Spleen (tissue), 11 donors: ENCODE measurements at regions not wholly inside any gene's neighbourhood (a gene's known extent, or its start where the extent isn't known, plus 50 kb on each side); places are given as distances from the start of the nearest gene placed in this dataset.

ENCODE experiments used
- DNase-seq: peaks from one replicate; pipeline ENCODE4 v3.0.0-alpha.2; 2020
- H3K27ac ChIP-seq, 8 donors: fragments of 200-600 bp; sonication (generic) in 7 of 8; 1 replicate in 4 of 8; 2 replicates in 4 of 8; pipeline versions ENCODE4 v1.5.0 to v1.8.0; 2016 to 2021; ENCODE audit warnings: inconsistent platforms in 4 of 8, mild to moderate bottlenecking in 4 of 8, moderate library complexity in 1 of 8
- H3K27me3 ChIP-seq, 7 donors: fragments of 200-600 bp; sonication (generic) in 6 of 7; replicated peaks in 1 of 7; 1 replicate in 4 of 7; 2 replicates in 3 of 7; pipeline versions ENCODE4 v1.5.0 to v1.8.0; 2016 to 2021; ENCODE audit warnings: inconsistent platforms in 3 of 7, mild to moderate bottlenecking in 1 of 7
- H3K36me3 ChIP-seq, 6 donors: fragments of 200-600 bp; sonication (generic) in 5 of 6; 1 replicate in 4 of 6; 2 replicates in 2 of 6; pipeline versions ENCODE4 v1.5.0 to v1.8.0; 2016 to 2021; ENCODE audit warnings: inconsistent platforms in 2 of 6
- H3K4me1 ChIP-seq, 6 donors: fragments of 200-600 bp; sonication (generic) in 5 of 6; 1 replicate in 3 of 6; 2 replicates in 3 of 6; pipeline versions ENCODE4 v1.5.0 to v1.8.0; 2016 to 2021; ENCODE audit warnings: inconsistent platforms in 3 of 6
- H3K4me3 ChIP-seq, 8 donors: fragments of 200-600 bp; sonication (generic) in 7 of 8; 1 replicate in 4 of 8; 2 replicates in 4 of 8; pipeline versions ENCODE4 v1.5.0 to v1.8.0; 2016 to 2021; ENCODE audit warnings: inconsistent platforms in 4 of 8, mild to moderate bottlenecking in 4 of 8, moderate library complexity in 2 of 8
- H3K9me3 ChIP-seq, 8 donors: fragments of 200-600 bp; sonication (generic) in 7 of 8; 1 replicate in 4 of 8; 2 replicates in 4 of 8; pipeline versions ENCODE4 v1.5.0 to v1.8.0; 2016 to 2021; ENCODE audit warnings: inconsistent platforms in 4 of 8
- POLR2A ChIP-seq, 3 donors: fragments of 450-650 bp; IDR thresholded peaks; one replicate each; pipeline ENCODE4 v1.5.1; 2017; ENCODE audit warnings: antibody characterized with exemption in 3 of 3, mild to moderate bottlenecking in 1 of 3
- POLR2AphosphoS5 ChIP-seq, 3 donors: sonication (generic); formaldehyde crosslinking; IDR thresholded peaks; one replicate each; pipeline ENCODE4 v1.5.1; 2017; ENCODE audit warnings: antibody characterized with exemption in 3 of 3
- WGBS, 5 donors: extraction: QIAGEN DNeasy Blood & Tissue Kit in 3 of 5; methylation state at CpG; one replicate each; pipeline versions ENCODE4 v1.1.5 to v1.1.7; 2013 to 2018; 5-methylcytosine and 5-hydroxymethylcytosine counted together
- intact Hi-C: fragments of 100-400 bp; cut with DNase I; formaldehyde crosslinking; loops from one replicate; pipeline ENCODE4 v1.15.0; 2023; ENCODE audit warnings: low total_unique reads
- TF ChIP-seq, protein P1 (sequence below), 11 experiments: fragments of 200-600 bp in 7 of 11; fragments of 450-650 bp in 4 of 11; sonication (generic) in 4 of 11; IDR thresholded peaks in 8 of 11; conservative IDR thresholded peaks in 3 of 11; 1 replicate in 7 of 11; 2 replicates in 4 of 11; pipeline versions ENCODE4 v1.4.0 to v1.8.0; 2016 to 2021; ENCODE audit warnings: antibody characterized with exemption in 11 of 11, inconsistent platforms in 4 of 11, mild to moderate bottlenecking in 1 of 11
- donor health status: healthy with polysubstance abuse.
- donor health status: DM: no; HTN: no; CAD: no; lungs with moderate emphysema.
- donor health status: DM: no; HTN: no; CAD: no.
- donor health status: Bipolar disorder and iron deficiency.
- donor health status: healthy.
- donor health status: DM: no; HTN: no; CAD: no.
- donor health status: DM: yes; HTN: yes; CAD: no.

GRCh38 chr9:99282406-99282805 is 60.3 kb downstream of the SEC61B start:
- TF ChIP-seq, protein P1, sequence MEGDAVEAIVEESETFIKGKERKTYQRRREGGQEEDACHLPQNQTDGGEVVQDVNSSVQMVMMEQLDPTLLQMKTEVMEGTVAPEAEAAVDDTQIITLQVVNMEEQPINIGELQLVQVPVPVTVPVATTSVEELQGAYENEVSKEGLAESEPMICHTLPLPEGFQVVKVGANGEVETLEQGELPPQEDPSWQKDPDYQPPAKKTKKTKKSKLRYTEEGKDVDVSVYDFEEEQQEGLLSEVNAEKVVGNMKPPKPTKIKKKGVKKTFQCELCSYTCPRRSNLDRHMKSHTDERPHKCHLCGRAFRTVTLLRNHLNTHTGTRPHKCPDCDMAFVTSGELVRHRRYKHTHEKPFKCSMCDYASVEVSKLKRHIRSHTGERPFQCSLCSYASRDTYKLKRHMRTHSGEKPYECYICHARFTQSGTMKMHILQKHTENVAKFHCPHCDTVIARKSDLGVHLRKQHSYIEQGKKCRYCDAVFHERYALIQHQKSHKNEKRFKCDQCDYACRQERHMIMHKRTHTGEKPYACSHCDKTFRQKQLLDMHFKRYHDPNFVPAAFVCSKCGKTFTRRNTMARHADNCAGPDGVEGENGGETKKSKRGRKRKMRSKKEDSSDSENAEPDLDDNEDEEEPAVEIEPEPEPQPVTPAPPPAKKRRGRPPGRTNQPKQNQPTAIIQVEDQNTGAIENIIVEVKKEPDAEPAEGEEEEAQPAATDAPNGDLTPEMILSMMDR (IDR thresholded peaks at IDR 0.05 in 8 of 11, conservative IDR thresholded peaks at IDR 0.05 in 3 of 11), result no peak
- TF ChIP-seq POLR2AphosphoS5 (IDR thresholded peaks at IDR 0.05) (no peak), POLR2A (IDR thresholded peaks at IDR 0.05) (no peak)
- DNase-seq, result no peak
- intact Hi-C loops, result no loop called here
- H3K4me3 ChIP-seq, result no peak overlapping the region
- 85 to 92% (median 88%) methylated on average over 2 of the region's 2 CpGs for WGBS, 5 donors
- H3K27me3 ChIP-seq, result no peaks in the 10 kb centered on the region
- no peak overlapping the region for H3K27ac ChIP-seq
- no peaks in the 10 kb centered on the region for H3K4me1 ChIP-seq
- no peaks in the 10 kb centered on the region for H3K36me3 ChIP-seq
- no peaks in the 10 kb centered on the region for H3K9me3 ChIP-seq

DNA sequence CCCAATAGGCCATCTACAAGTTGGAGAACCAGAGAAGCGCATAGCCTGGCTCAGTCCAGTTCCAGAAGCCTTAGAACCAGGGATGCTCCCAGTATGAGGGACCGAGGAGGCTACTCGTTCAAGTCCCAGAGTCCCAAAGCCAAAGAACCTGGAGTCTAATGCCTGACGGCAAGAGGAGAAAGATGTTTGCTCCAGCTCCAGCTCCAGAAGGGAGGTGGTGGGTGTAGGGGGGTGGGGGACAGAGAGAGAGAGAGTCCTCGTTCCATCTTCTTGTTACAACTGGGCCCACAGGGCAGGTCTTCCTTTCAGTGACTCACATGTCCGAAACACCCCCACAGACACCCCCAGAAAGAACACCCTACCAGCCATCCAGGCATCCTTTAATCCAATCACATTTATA is 63.9 kb downstream of the SEC61B start:
- Histone ChIP-seq H3K36me3 (no peaks in the 10 kb centered on the region), H3K4me3 (no peak overlapping the region), H3K27ac (no peak overlapping the region), H3K9me3 (no peaks in the 10 kb centered on the region), H3K4me1 (no peaks in the 10 kb centered on the region), H3K27me3 (no peaks in the 10 kb centered on the region)
- 72 to 95% (median 90%) methylated on average over 6 of the region's 6 CpGs for WGBS, 5 donors
- TF ChIP-seq POLR2A (IDR thresholded peaks at IDR 0.05) (no peak), POLR2AphosphoS5 (IDR thresholded peaks at IDR 0.05) (no peak)
- TF ChIP-seq, protein P1 (IDR thresholded peaks at IDR 0.05 in 8 of 11, conservative IDR thresholded peaks at IDR 0.05 in 3 of 11), result no peak
- intact Hi-C loops, result no loop called here
- no peak for DNase-seq

GRCh38 chr9:99286536-99286935 is 64.5 kb downstream of the SEC61B start:
- no peaks in the 10 kb centered on the region for H3K27me3 ChIP-seq
- no peak for TF ChIP-seq POLR2A (IDR thresholded peaks at IDR 0.05)
- TF ChIP-seq POLR2AphosphoS5 (IDR thresholded peaks at IDR 0.05), result no peak
- TF ChIP-seq, protein P1 (IDR thresholded peaks at IDR 0.05 in 8 of 11, conservative IDR thresholded peaks at IDR 0.05 in 3 of 11), result no peak
- no peak overlapping the region for H3K27ac ChIP-seq
- no peaks in the 10 kb centered on the region for H3K36me3 ChIP-seq
- H3K9me3 ChIP-seq, result no peaks in the 10 kb centered on the region
- DNase-seq, result no peak
- intact Hi-C loops, result no loop called here
- WGBS, 5 donors, result 51 to 68% (median 55%) methylated on average over 3 of the region's 3 CpGs
- no peak overlapping the region for H3K4me3 ChIP-seq
- H3K4me1 ChIP-seq, result no peaks in the 10 kb centered on the region

- TF ChIP-seq, protein P1 (IDR thresholded peaks at IDR 0.05 in 8 of 11, conservative IDR thresholded peaks at IDR 0.05 in 3 of 11), result no peak
- TF ChIP-seq POLR2AphosphoS5 (IDR thresholded peaks at IDR 0.05) (no peak), POLR2A (IDR thresholded peaks at IDR 0.05) (no peak)
- intact Hi-C loops, result no loop called here
- no peaks in the 10 kb centered on the region for H3K4me1 ChIP-seq
- WGBS, 5 donors, result 66 to 96% (median 87%) methylated on average over 2 of the region's 2 CpGs
- H3K27ac ChIP-seq, result no peak overlapping the region
- no peaks in the 10 kb centered on the region for H3K36me3 ChIP-seq
- no peak for DNase-seq
- peaks cover 0 to 1% (median 0%) of the 10 kb centered on the region in 7 donors for H3K27me3 ChIP-seq
- no peaks in the 10 kb centered on the region for H3K9me3 ChIP-seq
- no peak overlapping the region for H3K4me3 ChIP-seq
Measured at GRCh38 chr9:99287641-99288040, 65.6 kb downstream of the SEC61B start.
